ENCODE measurements at regions not wholly inside any gene's neighbourhood (a gene's known extent, or its start where the extent isn't known, plus 50 kb on each side); places are given as distances from the start of the nearest gene placed in this dataset.
A peak's percentile ranks its signal among the peaks of the same experiment; 100 is the strongest.

DNA sequence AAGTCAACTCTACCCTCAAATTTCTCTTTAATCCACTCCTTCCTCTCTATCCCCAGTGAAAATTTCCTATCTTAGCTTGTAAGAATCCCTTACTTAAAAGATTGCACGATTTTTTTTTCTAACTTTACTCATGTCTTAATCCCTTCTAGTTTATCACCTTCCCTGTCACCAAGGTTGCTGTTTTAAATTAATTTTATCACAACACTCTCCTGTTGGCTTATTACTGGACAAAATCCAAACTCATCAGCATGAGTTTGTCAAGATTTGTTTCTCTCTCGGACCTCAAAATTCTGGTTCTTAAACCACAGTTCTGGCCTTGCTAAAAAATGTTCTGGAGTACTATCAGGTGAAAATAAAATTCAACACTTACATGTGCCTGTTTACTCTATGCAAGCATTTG is 959.1 kb upstream of the SLC10A2 start:
- intact Hi-C loops (cut with DNase I), result no loop called here

DNA sequence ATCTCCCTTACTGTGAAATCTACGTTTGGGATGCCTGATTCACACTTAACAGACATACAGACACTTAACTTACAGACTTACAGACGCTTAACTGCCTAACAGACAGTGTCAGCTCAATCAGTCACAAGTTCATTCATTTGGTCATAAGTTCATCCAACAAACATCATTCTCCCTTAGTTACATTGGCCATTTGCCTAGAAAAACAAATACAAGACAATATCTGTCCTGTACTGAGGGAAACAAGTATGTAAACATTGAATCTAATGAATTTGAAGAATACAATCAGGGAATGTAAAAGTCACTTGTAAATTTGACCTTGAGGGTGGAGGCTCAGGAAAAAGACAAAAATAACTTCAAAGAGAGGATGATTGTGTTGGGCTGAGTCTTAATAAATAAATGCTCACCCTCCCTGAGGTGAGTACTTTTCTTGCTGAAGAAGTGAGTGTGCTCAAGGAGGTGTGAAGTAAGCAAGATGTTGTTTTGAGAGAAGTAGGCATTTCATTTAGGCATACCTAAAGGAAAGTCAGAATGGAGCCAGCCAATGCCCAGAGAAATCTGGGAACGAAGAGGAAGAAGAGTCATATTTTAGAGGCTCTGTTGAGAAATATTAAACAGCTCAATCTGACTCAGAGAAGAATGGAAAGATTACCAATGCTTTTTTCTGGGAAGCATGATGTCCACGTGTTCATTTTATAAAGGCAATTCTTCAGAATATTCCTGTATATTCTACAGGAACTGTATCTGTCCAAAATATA is 958.4 kb upstream of the SLC10A2 start:
- DNase-seq (no peak), ATAC-seq (peak in 1 of 2 donors; percentile 53)
- intact Hi-C loops (cut with DNase I), result no loop called here

More for the DNA sequence above, 959.1 kb upstream of the SLC10A2 start:
- DNase-seq, result no peak
- peak in 1 of 2 donors; percentile 54 for ATAC-seq

DNA sequence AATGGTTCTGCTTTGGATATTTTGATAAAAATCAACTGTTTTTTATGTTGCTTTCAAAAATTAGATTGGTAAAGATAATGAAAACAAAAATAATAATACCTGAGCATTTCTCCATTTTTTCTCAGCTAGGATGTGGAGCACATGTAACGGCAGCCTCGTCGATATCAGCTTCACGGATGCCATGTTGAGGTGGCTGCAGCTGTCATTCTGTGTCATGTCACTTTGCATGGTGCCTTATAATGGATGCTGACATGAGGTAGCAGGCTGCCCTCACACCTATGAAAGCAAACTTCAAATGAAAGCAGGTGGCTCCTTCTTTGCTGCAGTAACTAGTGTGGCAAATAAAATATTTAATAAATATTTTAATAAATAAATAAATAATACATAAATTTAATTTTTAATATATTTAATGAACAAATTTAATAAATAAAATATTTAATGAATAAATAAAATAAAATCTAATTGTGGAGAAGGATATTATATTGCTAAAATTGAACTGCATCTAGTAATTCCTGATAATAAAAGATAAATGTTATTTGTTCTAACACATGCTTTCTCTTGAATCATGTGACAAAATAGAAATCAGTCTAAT is 955.7 kb upstream of the SLC10A2 start:
- no peak for ATAC-seq
- intact Hi-C loops (cut with DNase I), result no loop called here
- DNase-seq, result no peak

DNA sequence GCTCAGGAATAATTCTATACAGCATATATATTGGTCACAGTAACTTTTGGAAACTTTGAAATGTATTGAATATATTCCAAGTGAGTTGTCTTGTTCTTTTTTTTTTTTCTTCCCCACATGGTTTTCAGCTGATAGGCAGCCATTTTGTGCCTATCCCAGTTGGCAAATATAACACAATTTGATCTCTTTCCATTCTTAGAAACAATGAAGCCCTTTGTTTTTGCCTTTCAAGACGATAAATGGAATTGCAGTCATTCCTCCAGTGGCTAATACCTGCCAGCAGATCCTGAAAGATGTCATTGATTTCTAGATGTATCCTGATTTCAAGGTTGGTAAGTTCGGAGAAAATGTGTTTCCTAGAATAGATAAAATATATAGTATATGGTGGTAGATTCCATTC is 951.1 kb upstream of the SLC10A2 start:
- ATAC-seq, result no peak
- intact Hi-C loops (cut with DNase I), result no loop called here
- no peak for DNase-seq

DNA sequence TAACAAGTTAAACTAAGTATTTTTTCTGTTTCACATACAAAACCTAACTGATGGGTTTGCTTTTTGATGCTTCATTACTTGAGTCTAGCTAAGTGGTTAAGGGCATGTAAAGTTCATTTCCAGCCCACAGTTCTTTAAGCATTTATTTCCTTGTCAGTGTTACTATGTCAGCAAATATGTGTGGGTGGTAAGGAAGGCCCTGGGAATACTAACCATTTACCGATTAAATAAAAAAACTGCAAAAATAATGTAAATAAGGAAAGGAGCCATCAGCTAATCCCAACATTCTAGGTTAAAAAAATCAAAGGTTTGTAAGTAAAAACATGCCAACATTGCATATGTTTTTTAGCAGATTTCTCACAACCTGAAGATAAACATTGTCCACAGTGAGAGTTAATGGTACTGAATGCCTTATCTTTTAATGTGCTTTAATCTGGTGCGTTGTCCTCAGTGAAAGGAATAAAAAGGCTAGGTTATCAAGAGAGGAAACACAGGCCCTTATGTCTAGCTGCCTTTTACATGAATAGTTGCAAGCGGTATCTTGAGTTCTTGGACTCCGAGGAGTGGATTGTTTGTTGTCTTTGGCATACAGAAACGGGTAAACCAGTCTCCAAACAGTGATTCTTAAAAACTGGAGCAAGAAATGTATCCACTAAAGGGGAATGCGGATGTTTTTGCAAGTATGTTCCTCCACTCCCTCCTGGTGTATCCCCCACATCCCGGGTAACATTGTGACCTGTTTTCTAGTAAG is 949.6 kb upstream of the SLC10A2 start:
- DNase-seq (no peak), ATAC-seq (peak; percentile 59 to 92)
- intact Hi-C loops (cut with DNase I), result no loop called here

DNA sequence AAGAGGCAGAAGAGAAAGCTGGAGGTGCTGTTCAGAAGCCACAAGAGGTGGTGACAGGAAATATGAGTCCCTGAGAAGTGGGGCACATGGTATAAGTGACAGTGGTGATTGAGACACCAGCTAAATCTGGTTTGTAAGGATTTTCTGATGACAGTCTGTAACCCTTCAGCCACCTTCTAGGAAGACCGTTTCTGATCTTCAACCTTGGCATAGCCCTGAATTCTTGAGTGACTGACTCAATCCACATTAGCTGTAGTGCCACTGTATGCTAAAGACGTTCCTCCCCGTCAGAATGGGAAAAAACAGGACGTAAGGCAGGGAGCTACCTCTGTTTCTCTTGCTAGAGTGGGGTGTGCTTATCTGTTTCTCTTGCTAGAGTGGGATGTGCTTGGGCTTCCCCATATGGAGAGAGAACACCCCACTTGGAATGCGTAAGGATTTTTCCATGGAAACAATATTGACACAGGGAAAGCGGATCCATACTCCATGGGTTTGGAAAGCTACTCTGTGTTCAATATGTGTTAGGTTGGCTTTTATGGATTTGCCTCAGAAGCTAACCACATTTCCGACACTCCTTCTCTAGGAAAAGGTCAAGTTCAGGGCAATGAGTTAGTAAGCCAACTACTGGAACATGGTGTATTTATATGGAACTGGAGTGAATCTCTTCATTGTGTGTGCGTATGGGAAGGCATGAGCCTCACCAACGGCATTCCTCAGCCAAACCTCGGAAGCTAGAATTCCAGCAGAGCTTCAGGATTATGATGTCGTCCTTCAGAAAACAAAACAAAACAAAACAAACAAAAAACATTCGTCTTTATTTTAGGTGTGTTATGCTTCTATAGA is 948.8 kb upstream of the SLC10A2 start:
- DNase-seq, result no peak
- intact Hi-C loops (cut with DNase I), result no loop called here
- ATAC-seq, result peak in 1 of 2 donors; percentile 54

DNA sequence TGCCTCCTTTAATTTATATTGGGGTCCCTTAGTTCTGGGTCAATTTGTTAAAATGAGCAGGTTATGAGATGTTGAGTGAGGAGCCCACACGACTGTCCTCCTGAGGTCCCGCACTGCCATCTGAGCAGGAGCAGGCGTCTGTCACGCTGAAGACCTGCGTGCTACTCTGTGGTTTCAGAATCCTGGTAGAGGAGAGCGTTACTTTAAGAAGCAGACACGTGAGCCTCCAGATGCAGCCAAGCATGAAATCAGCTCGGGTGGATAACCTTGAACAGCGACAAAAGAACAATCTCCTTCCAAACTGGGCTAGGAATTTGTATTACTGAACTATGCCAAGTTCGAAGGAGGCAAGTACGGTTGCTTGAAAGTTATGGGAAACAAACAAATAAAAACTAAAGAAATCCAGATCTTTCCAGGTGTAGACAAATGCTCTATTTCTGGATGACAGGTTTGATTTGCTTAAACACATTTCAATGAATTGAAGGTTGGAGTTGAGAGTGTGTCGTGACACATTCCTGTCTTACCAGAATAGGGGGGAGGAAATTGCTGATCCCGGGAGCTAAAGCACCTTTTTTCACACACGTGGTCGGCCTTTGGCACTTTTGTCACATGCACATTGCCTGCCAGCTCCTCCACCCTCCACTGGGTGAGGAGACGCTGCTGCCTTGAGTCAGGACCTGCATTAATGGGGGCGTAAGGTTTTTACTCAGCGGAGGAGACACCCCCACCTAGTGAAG is 945.5 kb upstream of the SLC10A2 start:
- intact Hi-C loops (cut with DNase I), result no loop called here
- ATAC-seq (peak in 1 of 2 donors; percentile 17), DNase-seq (no peak)

DNA sequence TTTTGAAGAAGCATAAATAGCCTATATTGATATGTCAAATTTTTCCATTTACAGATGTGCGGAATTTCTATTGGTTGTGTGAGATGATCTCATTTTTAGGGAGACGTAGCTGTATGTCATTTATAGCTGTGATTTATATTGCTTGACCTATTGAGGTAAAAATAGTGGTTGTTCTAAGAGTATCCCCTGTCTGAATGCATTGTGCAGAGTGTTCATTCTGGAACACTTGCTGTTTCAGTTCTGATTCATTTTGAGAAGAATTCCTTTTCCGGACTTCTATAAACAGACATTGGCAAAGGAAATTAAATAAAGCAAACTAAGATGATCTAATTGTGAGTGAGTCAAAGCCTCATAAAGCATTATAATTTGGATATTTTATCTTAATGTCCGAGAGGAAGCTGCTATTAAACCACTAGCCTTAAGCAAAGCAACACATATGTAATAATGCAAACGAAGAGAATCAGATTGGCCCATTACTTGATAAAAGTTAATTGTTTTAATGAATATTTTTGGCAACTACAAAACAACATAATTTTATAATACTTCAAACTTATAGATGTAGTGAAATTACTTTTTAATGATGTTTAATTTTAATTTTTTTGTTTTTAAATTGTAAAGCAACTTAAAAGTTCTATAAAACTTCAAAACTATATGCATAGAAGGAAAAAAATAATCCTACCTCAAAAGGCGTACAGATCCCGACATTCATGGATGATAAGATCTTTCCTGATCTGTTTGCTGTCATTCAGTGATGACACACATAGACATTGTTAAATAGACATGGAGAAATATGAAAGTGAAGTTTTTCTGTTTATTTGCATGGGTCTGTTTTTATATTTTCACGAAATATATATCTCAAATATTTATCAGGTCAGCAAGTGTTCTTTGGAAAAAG is 942.6 kb upstream of the SLC10A2 start:
- ATAC-seq (no peak), DNase-seq (no peak)
- intact Hi-C loops (cut with DNase I), result no loop called here

DNA sequence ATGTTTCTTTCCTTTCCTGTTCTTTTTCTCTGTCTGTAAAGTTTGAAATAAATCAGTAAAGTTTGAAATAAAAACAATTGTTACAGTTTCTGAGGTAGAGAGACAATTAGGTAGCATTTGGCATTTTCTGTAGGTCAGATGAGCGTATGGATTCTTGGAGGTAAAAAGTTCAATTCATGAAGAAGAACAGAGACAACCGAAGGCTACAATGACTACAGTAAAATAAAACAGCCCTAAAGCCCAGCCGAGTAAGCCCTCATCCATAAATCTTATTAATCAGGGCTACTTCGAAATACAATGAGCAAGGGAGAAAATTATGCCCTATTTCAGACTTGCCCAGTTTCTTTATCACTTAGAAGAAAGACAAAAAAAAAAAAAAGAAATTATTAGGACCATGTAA is 941.9 kb upstream of the SLC10A2 start:
- ATAC-seq, result no peak
- DNase-seq, result no peak
- intact Hi-C loops (cut with DNase I), result no loop called here

DNA sequence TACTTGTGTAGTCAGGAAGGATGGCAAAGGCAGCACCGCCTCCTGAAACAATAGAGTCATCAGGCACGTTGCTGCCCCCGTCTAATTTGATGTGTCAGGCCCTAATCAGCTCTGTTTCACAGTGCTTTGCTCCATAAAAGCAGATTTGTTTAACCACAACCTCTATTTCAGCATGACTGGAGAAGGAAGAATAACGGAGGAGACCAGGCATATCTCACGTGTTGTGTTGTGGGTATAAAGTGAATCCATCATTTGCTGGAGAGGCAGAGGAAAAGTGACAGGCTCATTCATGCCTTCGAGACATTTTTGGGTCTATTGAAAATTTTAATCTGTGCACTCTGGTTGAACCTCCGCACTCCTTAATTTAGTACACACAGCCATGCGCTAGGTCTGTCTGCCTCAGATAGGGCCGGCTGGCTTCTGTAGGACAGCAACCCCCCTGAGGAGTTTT is 940.4 kb upstream of the SLC10A2 start:
- no peak for ATAC-seq

DNA sequence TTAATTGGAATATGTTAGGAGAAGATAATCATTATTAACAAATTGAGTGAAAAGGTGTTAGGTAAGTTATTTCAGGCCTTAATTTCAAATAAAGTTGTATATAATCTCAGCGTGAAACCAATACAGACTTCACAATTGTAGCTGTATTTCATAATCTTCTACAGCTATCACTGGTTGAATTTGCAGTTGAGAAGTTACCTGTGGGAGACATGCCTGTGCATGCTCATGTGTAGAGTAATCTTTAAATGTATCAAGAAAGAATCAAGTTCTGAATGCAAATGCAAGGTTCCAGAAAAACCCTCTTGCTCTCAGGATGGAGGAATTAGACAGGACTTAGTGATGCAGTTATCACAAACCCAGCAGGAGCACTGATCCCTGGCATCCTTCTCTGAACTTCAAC is 938.4 kb upstream of the SLC10A2 start:
- no peak for ATAC-seq
- intact Hi-C loops (cut with DNase I), result no loop called here
- no peak for DNase-seq

More for the DNA sequence above, 940.4 kb upstream of the SLC10A2 start:
- intact Hi-C loops (cut with DNase I), result no loop called here
- DNase-seq, result no peak

DNA sequence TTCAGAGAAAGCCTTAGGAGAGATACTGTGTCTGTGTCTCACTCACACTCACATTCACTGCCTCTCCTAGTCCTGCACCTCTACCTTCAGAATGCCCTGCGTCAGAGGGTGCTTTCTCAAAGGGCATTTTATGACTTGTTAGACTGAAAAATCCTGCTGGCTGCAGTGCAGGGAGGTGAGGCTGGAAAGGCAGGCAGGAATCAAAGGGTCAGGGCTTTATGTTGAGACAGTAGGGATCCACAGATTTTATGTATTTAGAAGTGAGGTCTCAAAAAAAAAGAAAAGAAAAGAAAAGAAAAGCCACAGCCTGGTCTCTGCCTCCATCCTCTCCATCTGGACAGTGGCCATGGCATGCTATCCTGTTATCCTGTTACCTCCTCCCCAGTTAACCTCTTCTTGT is 936.0 kb upstream of the SLC10A2 start:
- intact Hi-C loops (cut with DNase I), result no loop called here
- no peak for ATAC-seq
- no peak for DNase-seq

DNA sequence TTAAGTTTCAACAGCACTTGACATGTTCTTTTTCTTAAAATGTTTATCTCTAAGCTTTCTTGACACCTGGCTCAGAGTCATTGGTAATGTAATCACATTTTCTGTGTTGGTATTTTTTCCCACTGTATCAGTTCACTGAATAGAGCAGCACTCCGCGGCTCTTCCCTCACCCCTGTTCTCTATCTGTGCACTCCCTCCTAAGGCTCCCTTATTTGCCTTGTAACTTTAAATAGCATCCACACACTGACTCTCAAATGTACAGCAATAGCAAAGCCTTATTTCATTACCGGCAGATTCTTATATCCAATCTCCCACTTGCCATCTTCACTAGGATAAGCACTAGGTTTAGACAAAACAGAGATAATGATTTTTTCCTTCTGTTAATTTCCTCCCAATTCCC is 935.5 kb upstream of the SLC10A2 start:
- no peak for ATAC-seq
- DNase-seq, result no peak
- intact Hi-C loops (cut with DNase I), result no loop called here

DNA sequence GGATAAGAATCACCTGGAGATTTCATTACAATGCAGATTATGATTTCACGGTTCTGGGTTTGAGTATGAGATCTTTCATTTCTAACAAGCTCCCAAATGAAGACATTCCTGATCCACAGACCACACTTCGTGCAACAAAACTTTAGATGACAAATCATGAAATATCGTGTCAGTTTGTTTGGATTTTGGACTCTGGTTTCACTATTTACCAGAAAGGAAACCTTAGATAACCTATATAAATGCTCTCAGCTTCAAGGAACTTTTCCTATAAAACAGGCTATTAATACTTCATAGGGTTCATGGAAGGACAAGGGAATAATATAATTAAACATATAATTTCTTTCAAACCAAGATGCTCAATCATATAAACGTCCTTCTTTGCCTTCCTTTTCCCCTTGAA is 930.5 kb upstream of the SLC10A2 start:
- no peak for ATAC-seq
- intact Hi-C loops (cut with DNase I), result no loop called here
- DNase-seq, result no peak

DNA sequence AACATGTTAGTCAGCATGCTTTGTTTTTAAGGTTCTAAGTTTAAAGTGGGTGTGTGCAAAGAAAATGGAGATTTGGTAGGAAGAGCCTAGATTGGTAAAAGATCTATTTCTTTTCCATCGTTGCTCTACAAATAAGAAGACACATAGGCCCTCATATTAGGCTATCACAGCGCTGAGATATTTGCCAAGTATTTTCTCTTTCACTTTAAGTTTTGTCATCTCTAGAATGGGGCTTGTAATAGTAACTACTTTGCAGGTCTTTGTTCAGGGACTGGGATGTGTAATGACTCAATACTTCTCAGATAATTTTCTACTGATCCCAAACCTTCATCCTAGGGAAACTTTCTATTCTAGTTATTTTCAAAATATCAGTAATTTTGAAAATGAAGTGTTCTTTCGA is 917.7 kb upstream of the SLC10A2 start:
- no peak for ATAC-seq
- intact Hi-C loops (cut with DNase I), result no loop called here
- DNase-seq, result no peak

DNA sequence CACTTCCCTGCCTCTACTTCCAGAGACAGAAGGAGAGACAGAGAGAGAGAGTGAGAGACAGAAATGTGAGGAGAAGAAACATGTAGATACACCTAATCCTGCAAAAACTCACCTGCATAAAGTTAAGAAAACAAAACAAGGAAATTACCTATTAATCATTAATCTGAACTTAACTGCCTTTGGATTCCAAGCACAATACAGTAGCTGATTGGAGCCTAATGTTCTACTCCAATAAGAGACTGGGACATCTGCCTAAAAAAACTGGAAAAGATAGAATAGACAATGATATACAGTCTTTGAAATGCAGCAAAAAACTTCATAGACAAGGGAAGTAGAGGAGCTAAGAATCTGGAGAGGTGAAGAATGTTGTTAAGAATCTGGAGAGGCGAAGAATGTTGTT is 910.2 kb upstream of the SLC10A2 start:
- intact Hi-C loops (cut with DNase I), result no loop called here
- DNase-seq (no peak), ATAC-seq (no peak)

DNA sequence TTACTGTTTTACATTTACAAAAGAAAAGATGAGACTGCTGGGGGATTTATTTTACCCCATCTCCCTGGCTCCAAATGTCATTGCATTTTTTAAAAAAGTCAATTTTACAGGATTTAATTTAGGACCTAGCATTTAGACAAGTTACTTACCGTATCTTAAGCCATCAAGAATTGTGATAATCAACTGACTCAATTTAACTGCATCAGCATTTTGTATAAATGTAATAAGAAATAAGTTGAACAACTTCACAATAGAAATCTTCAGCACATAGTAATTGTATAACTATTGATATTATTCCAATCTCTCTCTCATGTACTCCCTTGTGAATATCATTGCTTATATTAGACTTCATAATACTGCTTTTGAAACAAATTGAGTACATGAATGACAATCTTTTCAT is 907.5 kb upstream of the SLC10A2 start:
- ATAC-seq (no peak), DNase-seq (no peak)
- intact Hi-C loops (cut with DNase I), result no loop called here

DNA sequence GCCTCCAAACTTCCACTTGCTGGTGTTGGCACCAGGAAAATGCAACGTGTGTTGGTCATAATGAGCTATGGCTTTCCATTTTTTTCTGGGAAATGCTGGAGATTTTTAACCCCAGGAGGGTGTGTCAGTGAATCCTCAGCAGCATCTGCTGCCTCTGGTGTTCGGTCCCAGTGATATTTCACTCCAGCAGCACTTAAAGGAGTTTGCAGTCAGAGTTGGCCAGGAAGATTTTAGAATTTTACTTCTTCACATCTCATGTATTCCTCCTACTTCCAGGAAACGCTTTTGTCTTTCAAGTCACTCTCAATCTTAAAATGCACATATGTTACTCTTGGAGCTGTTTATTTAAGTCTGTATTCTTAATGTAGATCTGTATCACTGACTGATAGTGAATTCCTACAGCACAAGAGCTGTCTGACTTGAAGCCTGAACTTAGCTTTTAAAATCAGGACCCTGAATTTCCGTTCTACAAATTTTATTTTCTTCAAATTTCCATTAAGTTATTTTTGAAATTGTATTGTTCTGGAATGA is 903.4 kb upstream of the SLC10A2 start:
- intact Hi-C loops (cut with DNase I), result no loop called here
- DNase-seq (no peak), ATAC-seq (no peak)

All from left cardiac atrium (tissue), 4 donors.